Panc1 (cell line): ENCODE measurements at regions not wholly inside any gene's neighbourhood (a gene's known extent, or its start where the extent isn't known, plus 50 kb on each side); places are given as distances from the start of the nearest gene placed in this dataset.

Experiments used
- TCF7L2 ChIP-seq: IDR thresholded peaks from 2 replicates; pipeline ENCODE4 v1.6.1; 2011; ENCODE audit warnings: mild to moderate bottlenecking, low read depth, low read length, inconsistent platforms
- TF ChIP-seq, protein P1 (sequence below): fragments of 450-650 bp; IDR thresholded peaks from 2 replicates; pipeline ENCODE4 v1.5.1; 2017; ENCODE audit warnings: mild to moderate bottlenecking

DNA sequence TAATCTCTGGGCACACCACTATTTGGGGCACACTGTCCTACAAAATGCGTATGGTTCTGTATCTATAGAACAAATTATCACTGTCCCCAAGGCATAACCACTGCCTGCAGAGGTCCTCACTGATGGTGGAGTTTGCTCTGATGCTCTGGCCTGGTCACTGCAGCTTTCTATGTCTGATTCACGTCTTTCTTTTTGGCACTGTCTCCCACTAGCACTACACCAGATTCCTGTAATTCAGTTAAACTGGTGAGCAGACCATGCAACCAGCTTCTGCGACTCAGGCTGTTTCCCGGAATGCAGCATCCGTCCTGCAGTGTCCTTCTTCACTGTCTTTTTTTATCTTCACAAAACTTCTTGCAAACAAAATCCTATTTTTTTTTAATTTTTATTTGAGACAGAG, 112.8 kb downstream of the KLF6 start:
- TF ChIP-seq, protein P1, sequence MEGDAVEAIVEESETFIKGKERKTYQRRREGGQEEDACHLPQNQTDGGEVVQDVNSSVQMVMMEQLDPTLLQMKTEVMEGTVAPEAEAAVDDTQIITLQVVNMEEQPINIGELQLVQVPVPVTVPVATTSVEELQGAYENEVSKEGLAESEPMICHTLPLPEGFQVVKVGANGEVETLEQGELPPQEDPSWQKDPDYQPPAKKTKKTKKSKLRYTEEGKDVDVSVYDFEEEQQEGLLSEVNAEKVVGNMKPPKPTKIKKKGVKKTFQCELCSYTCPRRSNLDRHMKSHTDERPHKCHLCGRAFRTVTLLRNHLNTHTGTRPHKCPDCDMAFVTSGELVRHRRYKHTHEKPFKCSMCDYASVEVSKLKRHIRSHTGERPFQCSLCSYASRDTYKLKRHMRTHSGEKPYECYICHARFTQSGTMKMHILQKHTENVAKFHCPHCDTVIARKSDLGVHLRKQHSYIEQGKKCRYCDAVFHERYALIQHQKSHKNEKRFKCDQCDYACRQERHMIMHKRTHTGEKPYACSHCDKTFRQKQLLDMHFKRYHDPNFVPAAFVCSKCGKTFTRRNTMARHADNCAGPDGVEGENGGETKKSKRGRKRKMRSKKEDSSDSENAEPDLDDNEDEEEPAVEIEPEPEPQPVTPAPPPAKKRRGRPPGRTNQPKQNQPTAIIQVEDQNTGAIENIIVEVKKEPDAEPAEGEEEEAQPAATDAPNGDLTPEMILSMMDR: no peak
- TF ChIP-seq TCF7L2: no peak
